DOHH2 (cell line): ENCODE measurements at regions not wholly inside any gene's neighbourhood (a gene's known extent, or its start where the extent isn't known, plus 50 kb on each side); places are given as distances from the start of the nearest gene placed in this dataset.

Source experiments
- H3F3A ChIP-seq: fragments of 200-600 bp; sonication (generic), shearing (Covaris generic); 2 replicates; pipeline ENCODE4 v1.6.0; 2016; ENCODE audit warnings: antibody characterized with exemption, mild to moderate bottlenecking; ENCODE audit not compliant: control insufficient read depth, insufficient read depth
- H3K27ac ChIP-seq: fragments of 200-600 bp; sonication (generic); 2 replicates; pipeline ENCODE4 v1.5.1; 2014; ENCODE audit warnings: low read depth, mild to moderate bottlenecking, low read length, moderate library complexity
- H3K27me3 ChIP-seq: fragments of 200-600 bp; sonication (generic); 2 replicates; pipeline ENCODE4 v1.6.1; 2014; ENCODE audit warnings: mild to moderate bottlenecking, low read length, mixed read lengths; ENCODE audit not compliant: control insufficient read depth
- H3K36me3 ChIP-seq: fragments of 200-600 bp; sonication (generic); 2 replicates; pipeline ENCODE4 v1.6.1; 2014; ENCODE audit warnings: mild to moderate bottlenecking, low read length, moderate library complexity, mixed read lengths; ENCODE audit not compliant: control insufficient read depth
- H3K4me1 ChIP-seq: fragments of 200-600 bp; sonication (generic); 2 replicates; pipeline ENCODE4 v1.6.1; 2014; ENCODE audit warnings: mild to moderate bottlenecking, low read length, mixed read lengths; ENCODE audit not compliant: control insufficient read depth
- H3K4me2 ChIP-seq: fragments of 200-600 bp; sonication (generic); 2 replicates; pipeline ENCODE4 v1.6.0; 2014; ENCODE audit warnings: mild to moderate bottlenecking, low read length, moderate library complexity
- H3K4me3 ChIP-seq: fragments of 200-600 bp; sonication (generic); 2 replicates; pipeline ENCODE4 v1.5.1; 2014; ENCODE audit warnings: mild to moderate bottlenecking, low read length, mixed read lengths
- H3K79me2 ChIP-seq: fragments of 200-600 bp; sonication (generic); 2 replicates; pipeline ENCODE4 v1.6.1; 2014; ENCODE audit warnings: mild to moderate bottlenecking, low read length, mixed read lengths; ENCODE audit not compliant: control insufficient read depth
- H3K9me2 ChIP-seq: fragments of 200-600 bp; sonication (generic); replicated peaks from 2 replicates; pipeline ENCODE4 v1.6.1; 2014; ENCODE audit warnings: mild to moderate bottlenecking, low read length, mixed read lengths; ENCODE audit not compliant: control insufficient read depth
- H3K9me3 ChIP-seq: fragments of 200-600 bp; sonication (generic); 2 replicates; pipeline ENCODE4 v1.6.1; 2014; ENCODE audit warnings: antibody characterized with exemption, low read length, mixed read lengths; ENCODE audit not compliant: control insufficient read depth, insufficient read depth
- H4K20me1 ChIP-seq: fragments of 200-600 bp; sonication (generic); 2 replicates; pipeline ENCODE4 v1.6.0; 2014; ENCODE audit warnings: low read depth, mild to moderate bottlenecking, antibody characterized with exemption, low read length, moderate library complexity; ENCODE audit not compliant: control insufficient read depth, insufficient read depth
- EZH2phosphoT487 ChIP-seq: fragments of 200-600 bp; sonication (generic); IDR thresholded peaks from 2 replicates; pipeline ENCODE4 v1.6.1; 2017; ENCODE audit warnings: borderline replicate concordance, mild to moderate bottlenecking, antibody characterized with exemption, low read length, moderate library complexity, mixed read lengths
- TF ChIP-seq, protein P1 (sequence below): fragments of 200-600 bp; sonication (generic); IDR thresholded peaks from one replicate; pipeline ENCODE4 v1.5.1; 2014; ENCODE audit warnings: antibody characterized with exemption, mild to moderate bottlenecking, low read depth, low read length; ENCODE audit not compliant: poor library complexity, severe bottlenecking

DNA sequence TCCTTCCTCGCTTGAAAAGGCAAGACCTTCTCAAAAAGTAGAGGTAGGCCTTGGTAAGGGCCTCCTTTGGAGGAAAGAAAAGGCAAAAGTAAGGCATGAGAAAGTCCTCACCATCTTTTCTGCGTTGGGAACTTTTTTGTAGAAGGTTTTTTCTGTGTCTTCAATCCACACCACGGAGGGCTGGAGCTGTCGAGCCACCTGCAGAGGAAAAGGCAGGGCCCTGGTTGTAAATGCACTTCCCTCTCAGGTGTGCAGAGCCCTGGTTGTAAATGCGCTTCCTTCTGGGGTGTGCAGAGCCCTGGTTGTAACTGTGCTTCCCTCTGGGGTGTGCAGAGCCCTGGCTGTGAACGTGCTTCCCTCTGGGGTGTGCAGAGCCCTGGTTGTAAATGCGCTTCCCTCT lies 80.2 kb upstream of the ASB18 start:
- Histone ChIP-seq H3K79me2 (no peaks in the 10 kb centered on the region), H3K4me3 (no peak overlapping the region), H3K9me2 (no peaks in the 10 kb centered on the region), H3K27me3 (no peaks in the 10 kb centered on the region), H3K4me2 (no peak overlapping the region), H3K27ac (no peak overlapping the region), H4K20me1 (no peaks in the 10 kb centered on the region), H3F3A (no peaks in the 10 kb centered on the region), H3K36me3 (no peaks in the 10 kb centered on the region), H3K4me1 (no peaks in the 10 kb centered on the region), H3K9me3 (no peaks in the 10 kb centered on the region)
- TF ChIP-seq, protein P1, sequence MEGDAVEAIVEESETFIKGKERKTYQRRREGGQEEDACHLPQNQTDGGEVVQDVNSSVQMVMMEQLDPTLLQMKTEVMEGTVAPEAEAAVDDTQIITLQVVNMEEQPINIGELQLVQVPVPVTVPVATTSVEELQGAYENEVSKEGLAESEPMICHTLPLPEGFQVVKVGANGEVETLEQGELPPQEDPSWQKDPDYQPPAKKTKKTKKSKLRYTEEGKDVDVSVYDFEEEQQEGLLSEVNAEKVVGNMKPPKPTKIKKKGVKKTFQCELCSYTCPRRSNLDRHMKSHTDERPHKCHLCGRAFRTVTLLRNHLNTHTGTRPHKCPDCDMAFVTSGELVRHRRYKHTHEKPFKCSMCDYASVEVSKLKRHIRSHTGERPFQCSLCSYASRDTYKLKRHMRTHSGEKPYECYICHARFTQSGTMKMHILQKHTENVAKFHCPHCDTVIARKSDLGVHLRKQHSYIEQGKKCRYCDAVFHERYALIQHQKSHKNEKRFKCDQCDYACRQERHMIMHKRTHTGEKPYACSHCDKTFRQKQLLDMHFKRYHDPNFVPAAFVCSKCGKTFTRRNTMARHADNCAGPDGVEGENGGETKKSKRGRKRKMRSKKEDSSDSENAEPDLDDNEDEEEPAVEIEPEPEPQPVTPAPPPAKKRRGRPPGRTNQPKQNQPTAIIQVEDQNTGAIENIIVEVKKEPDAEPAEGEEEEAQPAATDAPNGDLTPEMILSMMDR = no peak
- no peak for TF ChIP-seq EZH2phosphoT487

DNA sequence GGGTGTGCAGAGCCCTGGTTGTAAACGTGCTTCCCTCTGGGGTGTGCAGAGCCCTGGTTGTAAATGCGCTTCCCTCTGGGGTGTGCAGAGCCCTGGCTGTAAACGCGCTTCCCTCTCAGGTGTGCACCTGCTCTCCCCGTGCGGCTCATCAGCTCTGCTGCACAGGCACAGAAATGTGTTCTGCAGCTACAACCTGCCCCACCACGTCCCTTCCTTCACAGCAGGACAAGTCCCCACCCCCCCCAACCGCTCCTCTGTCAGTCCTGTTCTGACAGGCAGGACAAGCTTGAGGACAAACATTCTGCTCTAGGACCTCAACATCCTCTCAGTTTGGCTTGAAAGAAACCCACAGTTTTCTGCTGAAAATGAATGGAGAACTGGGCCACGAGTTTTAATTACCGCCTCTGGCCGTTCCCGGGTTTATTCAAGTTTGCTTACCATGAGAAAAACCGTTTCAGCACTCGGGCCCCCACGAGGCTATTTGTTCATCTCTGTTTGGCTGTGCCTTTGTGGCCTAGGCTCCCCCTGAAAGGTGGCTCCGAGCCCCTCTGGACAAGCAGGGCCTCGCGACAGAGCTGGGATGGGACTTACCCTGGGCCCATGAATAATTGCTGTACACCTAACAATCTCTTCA lies 81.0 kb upstream of the ASB18 start:
- no peaks in the 10 kb centered on the region for H3K9me3 ChIP-seq
- H3F3A ChIP-seq = no peaks in the 10 kb centered on the region
- H3K36me3 ChIP-seq = no peaks in the 10 kb centered on the region
- no peak overlapping the region for H3K4me3 ChIP-seq
- TF ChIP-seq, protein P1 = no peak
- no peak for TF ChIP-seq EZH2phosphoT487
- H3K79me2 ChIP-seq = no peaks in the 10 kb centered on the region
- no peaks in the 10 kb centered on the region for H3K9me2 ChIP-seq
- no peak overlapping the region for H3K4me2 ChIP-seq
- H4K20me1 ChIP-seq = no peaks in the 10 kb centered on the region
- no peaks in the 10 kb centered on the region for H3K4me1 ChIP-seq
- no peak overlapping the region for H3K27ac ChIP-seq
- no peaks in the 10 kb centered on the region for H3K27me3 ChIP-seq

DNA sequence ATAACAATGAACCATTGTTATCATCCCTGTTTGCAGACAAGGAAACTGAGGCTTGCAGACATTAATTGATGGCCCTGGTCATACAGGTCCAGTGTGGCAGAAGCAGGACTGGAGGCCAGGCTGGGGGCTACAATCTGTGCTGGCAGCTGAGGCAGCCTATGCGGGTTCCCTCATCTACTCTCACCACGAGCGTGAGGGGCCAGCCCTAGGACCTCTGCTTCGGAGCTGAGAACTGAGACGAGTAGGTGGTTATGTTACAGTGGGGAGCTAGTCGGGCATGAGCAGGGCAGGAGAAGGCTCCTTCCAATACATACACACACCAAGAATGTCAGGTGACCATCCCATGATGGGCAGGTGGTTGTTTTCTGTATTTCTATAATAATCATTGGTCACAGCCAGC lies 82.2 kb upstream of the ASB18 start:
- H3K36me3 ChIP-seq = no peaks in the 10 kb centered on the region
- TF ChIP-seq, protein P1 = no peak
- no peak for TF ChIP-seq EZH2phosphoT487
- no peak overlapping the region for H3K27ac ChIP-seq

More for the DNA sequence above, 82.2 kb upstream of the ASB18 start:
- no peak overlapping the region for H3K4me3 ChIP-seq
- no peaks in the 10 kb centered on the region for H4K20me1 ChIP-seq
- no peak overlapping the region for H3K4me2 ChIP-seq
- H3K9me3 ChIP-seq = no peaks in the 10 kb centered on the region
- H3F3A ChIP-seq = no peaks in the 10 kb centered on the region
- H3K27me3 ChIP-seq = no peaks in the 10 kb centered on the region
- no peaks in the 10 kb centered on the region for H3K9me2 ChIP-seq
- no peaks in the 10 kb centered on the region for H3K4me1 ChIP-seq
- H3K79me2 ChIP-seq = no peaks in the 10 kb centered on the region
